ENCODE measurements at regions not wholly inside any gene's neighbourhood (a gene's known extent, or its start where the extent isn't known, plus 50 kb on each side); places are given as distances from the start of the nearest gene placed in this dataset.

DNA sequence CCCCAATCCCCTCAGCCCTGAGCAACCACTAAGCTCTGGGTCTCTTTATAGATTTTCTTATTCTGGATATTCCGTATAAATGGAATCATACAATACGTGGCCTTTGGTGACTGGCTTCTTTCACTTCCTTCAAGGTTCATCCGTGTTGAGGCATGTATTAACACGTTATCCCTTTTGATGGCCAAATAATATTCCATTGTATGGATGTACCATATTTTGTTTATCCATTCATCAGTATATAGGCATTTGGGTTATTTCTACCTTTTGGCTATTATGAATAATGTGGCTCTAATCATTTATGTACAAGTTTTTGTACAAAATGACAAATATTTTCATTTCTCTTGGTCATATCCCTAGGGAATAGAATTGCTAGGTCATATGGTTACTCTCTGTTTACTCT lies 284.4 kb downstream of the FAM43A start:
- H3K14ac ChIP-seq (replicated peaks; ENCODE audit: low read depth, low read length): no peak overlapping the region
- intact Hi-C loops (cut with micrococcal nuclease) (no loop called here), dilution Hi-C loops (cut with HindIII; ENCODE audit: low sequenced_read_pairs, unreplicated experiment) (no loop called here), in situ Hi-C loops (cut with MboI; ENCODE audit: low sequenced_read_pairs) (no loop called here)
- no peaks in the 10 kb centered on the region for H4K20me1 ChIP-seq (ENCODE audit: insufficient read depth, low read length)
- H4K5ac ChIP-seq (ENCODE audit: low read depth, low read length): no peak overlapping the region
- ATAC-seq (ENCODE audit: low read depth) (no peak), DNase-seq (no peak)
- no peak overlapping the region for H2AFZ ChIP-seq (replicated peaks; ENCODE audit: low read length, poor library complexity)
- H3K4ac ChIP-seq (ENCODE audit: low read depth, low read length): no peak overlapping the region
- H2BK5ac ChIP-seq (ENCODE audit: low read depth, low read length, poor library complexity, severe bottlenecking): no peak overlapping the region
- H3K23ac ChIP-seq (ENCODE audit: low read depth, low read length): no peak overlapping the region
- no peaks in the 10 kb centered on the region for H3K79me1 ChIP-seq (ENCODE audit: low read depth in 1 of 2, low read length in 2 of 2)
- ChIA-PET POLR2A (ENCODE audit: unreplicated experiment) (no interaction called here), CTCF (no interaction called here)
- no peak overlapping the region for H3K56ac ChIP-seq (ENCODE audit: extremely low read depth, insufficient read depth, low read length)
- no peak overlapping the region for H2BK15ac ChIP-seq (ENCODE audit: low read depth, low read length)
- H2BK120ac ChIP-seq (ENCODE audit: low read depth, low read length): no peak overlapping the region
- no peak for TF ChIP-seq MAFK (IDR thresholded peaks at IDR 0.05; ENCODE audit: low read depth, low read length)
- TF ChIP-seq FOS (IDR thresholded peaks at IDR 0.05; ENCODE audit: low read depth, low read length): no peak
- TF ChIP-seq CEBPB (IDR thresholded peaks at IDR 0.05; ENCODE audit: low read depth, low read length): no peak
- no peak for TF ChIP-seq MXI1 (IDR thresholded peaks at IDR 0.05; ENCODE audit: borderline replicate concordance, low read depth, low read length)
- no peak for TF ChIP-seq MAZ (IDR thresholded peaks at IDR 0.05; ENCODE audit: borderline replicate concordance, low read depth, low read length)
- TF ChIP-seq BHLHE40 (IDR thresholded peaks at IDR 0.05; ENCODE audit: low read depth, low read length): no peak
- no peak for TF ChIP-seq RFX5 (IDR thresholded peaks at IDR 0.05; ENCODE audit: low read depth, low read length)
- no peak for TF ChIP-seq CHD1 (IDR thresholded peaks at IDR 0.05; ENCODE audit: low read depth, low read length)
- no peak for TF ChIP-seq RCOR1 (IDR thresholded peaks at IDR 0.05; ENCODE audit: insufficient replicate concordance, low read length)
- TF ChIP-seq, protein P1, sequence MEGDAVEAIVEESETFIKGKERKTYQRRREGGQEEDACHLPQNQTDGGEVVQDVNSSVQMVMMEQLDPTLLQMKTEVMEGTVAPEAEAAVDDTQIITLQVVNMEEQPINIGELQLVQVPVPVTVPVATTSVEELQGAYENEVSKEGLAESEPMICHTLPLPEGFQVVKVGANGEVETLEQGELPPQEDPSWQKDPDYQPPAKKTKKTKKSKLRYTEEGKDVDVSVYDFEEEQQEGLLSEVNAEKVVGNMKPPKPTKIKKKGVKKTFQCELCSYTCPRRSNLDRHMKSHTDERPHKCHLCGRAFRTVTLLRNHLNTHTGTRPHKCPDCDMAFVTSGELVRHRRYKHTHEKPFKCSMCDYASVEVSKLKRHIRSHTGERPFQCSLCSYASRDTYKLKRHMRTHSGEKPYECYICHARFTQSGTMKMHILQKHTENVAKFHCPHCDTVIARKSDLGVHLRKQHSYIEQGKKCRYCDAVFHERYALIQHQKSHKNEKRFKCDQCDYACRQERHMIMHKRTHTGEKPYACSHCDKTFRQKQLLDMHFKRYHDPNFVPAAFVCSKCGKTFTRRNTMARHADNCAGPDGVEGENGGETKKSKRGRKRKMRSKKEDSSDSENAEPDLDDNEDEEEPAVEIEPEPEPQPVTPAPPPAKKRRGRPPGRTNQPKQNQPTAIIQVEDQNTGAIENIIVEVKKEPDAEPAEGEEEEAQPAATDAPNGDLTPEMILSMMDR (conservative IDR thresholded peaks at IDR 0.05; ENCODE audit: low read depth, low read length): no peak
- no peak for TF ChIP-seq RAD21 (IDR thresholded peaks at IDR 0.05; ENCODE audit: low read length)
- no peak for TF ChIP-seq POLR2A (IDR thresholded peaks at IDR 0.05; ENCODE audit: low read depth, low read length)
- no CpG with 5 or more reads among the region's 4 CpGs for WGBS, 2 experiments (ENCODE audit: extremely low coverage in 2 of 2, insufficient read length in 1 of 2)
- no TSS peak for BruUV-seq (replicated peaks)
- no peak overlapping the region for H4K8ac ChIP-seq (ENCODE audit: low read depth in 2 of 2, low read length in 2 of 2)
- no peak overlapping the region for H2BK20ac ChIP-seq (ENCODE audit: low read depth, low read length)
- H2AK5ac ChIP-seq (ENCODE audit: low read depth, low read length): no peak overlapping the region
- no peaks in the 10 kb centered on the region for H3K4me1 ChIP-seq (ENCODE audit: control insufficient read depth, insufficient read depth, low read length)
- H3K9me3 ChIP-seq (ENCODE audit: control insufficient read depth, insufficient read depth, low read length): no peaks in the 10 kb centered on the region; the same call in 1 of the 2 replicates
- H3K9ac ChIP-seq (ENCODE audit: low read depth, low read length): no peak overlapping the region
- peaks cover 47% of the 10 kb centered on the region for H3K27me3 ChIP-seq (ENCODE audit: control insufficient read depth, insufficient read depth, low read length)
- no peak overlapping the region for H3K18ac ChIP-seq (ENCODE audit: low read depth, low read length)
- no peak overlapping the region for H3K27ac ChIP-seq (ENCODE audit: insufficient read depth, low read length)
- no peaks in the 10 kb centered on the region for H3K9me1 ChIP-seq (ENCODE audit: insufficient read depth, low read length)
- no peak overlapping the region for H3K4me3 ChIP-seq (ENCODE audit: insufficient read depth, low read depth, low read length)
- no peak overlapping the region for H4K91ac ChIP-seq (ENCODE audit: insufficient read depth, low read depth, low read length)
- H3K36me3 ChIP-seq (ENCODE audit: control insufficient read depth, insufficient read depth, low read length): no peaks in the 10 kb centered on the region
- no peak overlapping the region for H3K4me2 ChIP-seq (ENCODE audit: low read depth, low read length)
- H2AK9ac ChIP-seq (replicated peaks; ENCODE audit: low read depth, low read length, poor library complexity): no peak overlapping the region

Data from IMR-90 (cell line).